ENCODE measurements at regions not wholly inside any gene's neighbourhood (a gene's known extent, or its start where the extent isn't known, plus 50 kb on each side); places are given as distances from the start of the nearest gene placed in this dataset.

- no peak for DNase-seq
Measured at GRCh38 chr2:41943159-41943558, 104.7 kb upstream of the PKDCC start.

- DNase-seq = no peak
Measured at GRCh38 chr2:41944220-41944880, 103.5 kb upstream of the PKDCC start.

GRCh38 chr2:41947701-41948396 lies 100.0 kb upstream of the PKDCC start:
- DNase-seq = no peak

GRCh38 chr2:41948397-41948763 lies 99.4 kb upstream of the PKDCC start:
- DNase-seq = no peak

GRCh38 chr2:41949091-41949882 lies 98.5 kb upstream of the PKDCC start:
- DNase-seq = no peak

GRCh38 chr2:41949883-41950665 lies 97.7 kb upstream of the PKDCC start:
- no peak for DNase-seq

- no peak for DNase-seq
Measured at GRCh38 chr2:41950666-41950960, 97.2 kb upstream of the PKDCC start.

GRCh38 chr2:41954304-41955291 lies 93.2 kb upstream of the PKDCC start:
- DNase-seq = no peak

- no peak for DNase-seq
Measured at GRCh38 chr2:41955316-41956043, 92.3 kb upstream of the PKDCC start.

GRCh38 chr2:41957431-41957830 lies 90.4 kb upstream of the PKDCC start:
- DNase-seq = no peak

- no peak for DNase-seq
Measured at GRCh38 chr2:41958251-41958650, 89.6 kb upstream of the PKDCC start.

GRCh38 chr2:41958775-41959174 lies 89.0 kb upstream of the PKDCC start:
- no peak for DNase-seq

- DNase-seq = no peak
Measured at GRCh38 chr2:41959760-41960159, 88.1 kb upstream of the PKDCC start.

- no peak for DNase-seq
Measured at GRCh38 chr2:41962922-41963622, 84.7 kb upstream of the PKDCC start.

- no peak for DNase-seq
Measured at GRCh38 chr2:41963661-41964525, 83.9 kb upstream of the PKDCC start.

GRCh38 chr2:41965173-41965908 lies 82.5 kb upstream of the PKDCC start:
- DNase-seq = no peak

- no peak for DNase-seq
Measured at GRCh38 chr2:41965909-41966295, 81.9 kb upstream of the PKDCC start.

GRCh38 chr2:41966431-41966893 lies 81.4 kb upstream of the PKDCC start:
- no peak for DNase-seq

GRCh38 chr2:41966920-41967319 lies 80.9 kb upstream of the PKDCC start:
- DNase-seq = no peak
